ENCODE measurements at regions not wholly inside any gene's neighbourhood (a gene's known extent, or its start where the extent isn't known, plus 50 kb on each side); places are given as distances from the start of the nearest gene placed in this dataset.

- no peak for TF ChIP-seq EZH2 (IDR thresholded peaks at IDR 0.05; ENCODE audit: low read length)
- TF ChIP-seq CTCF (optimal IDR thresholded peaks at IDR 0.05 in 1 of 3, IDR thresholded peaks at IDR 0.05 in 1 of 3, conservative IDR thresholded peaks at IDR 0.05 in 1 of 3; ENCODE audit: extremely low read depth in 1 of 3, insufficient read depth in 2 of 3, low read length in 3 of 3), result no peak
- dilution Hi-C loops (cut with MboI; ENCODE audit: extremely low pct_ligation_motif_present, low sequenced_read_pairs), result no loop called here
- Histone ChIP-seq H3K4me3 (ENCODE audit: control insufficient read depth in 2 of 3, extremely low read depth in 1 of 3, insufficient read depth in 2 of 3, low read depth in 1 of 3, low read length in 3 of 3) (no peak overlapping the region), H3K9me3 (ENCODE audit: control insufficient read depth, low read depth, low read length) (no peaks in the 10 kb centered on the region), H2AFZ (ENCODE audit: control insufficient read depth, low read length) (no peak overlapping the region), H3K9me1 (ENCODE audit: control insufficient read depth, extremely low read depth, insufficient read depth, low read length) (no peaks in the 10 kb centered on the region), H3K79me2 (ENCODE audit: control insufficient read depth, insufficient read depth, low read length) (no peaks in the 10 kb centered on the region), H3K36me3 (ENCODE audit: control insufficient read depth in 2 of 2, extremely low read depth in 1 of 2, insufficient read depth in 2 of 2, low read length in 2 of 2) (no peaks in the 10 kb centered on the region), H3K27me3 (ENCODE audit: control insufficient read depth, extremely low read depth, insufficient read depth, low read length) (no peaks in the 10 kb centered on the region), H3K4me2 (ENCODE audit: control insufficient read depth, extremely low read depth, insufficient read depth, low read depth, low read length) (no peak overlapping the region), H4K20me1 (ENCODE audit: control insufficient read depth, extremely low read depth, insufficient read depth, low read length) (no peaks in the 10 kb centered on the region), H3K27ac (ENCODE audit: control insufficient read depth, insufficient read depth, low read length) (no peak overlapping the region), H3K9ac (ENCODE audit: control insufficient read depth, extremely low read depth, insufficient read depth, low read length) (no peak overlapping the region), H3K4me1 (ENCODE audit: control insufficient read depth, extremely low read depth, insufficient read depth, low read length) (no peaks in the 10 kb centered on the region)
- no peak for FAIRE-seq
- no peak for DNase-seq (ENCODE audit: low read depth, low spot score)
Observed at GRCh38 chr9:24286761-24287160, 258.9 kb downstream of the IZUMO3 start.

GRCh38 chr9:24258626-24259025 lies 287.1 kb downstream of the IZUMO3 start:
- Histone ChIP-seq H3K4me2 (ENCODE audit: control insufficient read depth, extremely low read depth, insufficient read depth, low read depth, low read length) (no peak overlapping the region), H3K27ac (ENCODE audit: control insufficient read depth, insufficient read depth, low read length) (no peak overlapping the region), H3K4me3 (ENCODE audit: control insufficient read depth in 2 of 3, extremely low read depth in 1 of 3, insufficient read depth in 2 of 3, low read depth in 1 of 3, low read length in 3 of 3) (no peak overlapping the region), H3K36me3 (ENCODE audit: control insufficient read depth in 2 of 2, extremely low read depth in 1 of 2, insufficient read depth in 2 of 2, low read length in 2 of 2) (no peaks in the 10 kb centered on the region), H3K9me1 (ENCODE audit: control insufficient read depth, extremely low read depth, insufficient read depth, low read length) (no peaks in the 10 kb centered on the region), H3K27me3 (ENCODE audit: control insufficient read depth, extremely low read depth, insufficient read depth, low read length) (no peaks in the 10 kb centered on the region), H3K9me3 (ENCODE audit: control insufficient read depth, low read depth, low read length) (no peaks in the 10 kb centered on the region), H3K4me1 (ENCODE audit: control insufficient read depth, extremely low read depth, insufficient read depth, low read length) (no peaks in the 10 kb centered on the region), H4K20me1 (ENCODE audit: control insufficient read depth, extremely low read depth, insufficient read depth, low read length) (no peaks in the 10 kb centered on the region), H3K79me2 (ENCODE audit: control insufficient read depth, insufficient read depth, low read length) (no peaks in the 10 kb centered on the region), H2AFZ (ENCODE audit: control insufficient read depth, low read length) (no peak overlapping the region), H3K9ac (ENCODE audit: control insufficient read depth, extremely low read depth, insufficient read depth, low read length) (no peak overlapping the region)
- FAIRE-seq, result no peak
- TF ChIP-seq EZH2 (IDR thresholded peaks at IDR 0.05; ENCODE audit: low read length) (no peak), CTCF (optimal IDR thresholded peaks at IDR 0.05 in 1 of 3, IDR thresholded peaks at IDR 0.05 in 1 of 3, conservative IDR thresholded peaks at IDR 0.05 in 1 of 3; ENCODE audit: extremely low read depth in 1 of 3, insufficient read depth in 2 of 3, low read length in 3 of 3) (no peak)
- dilution Hi-C loops (cut with MboI; ENCODE audit: extremely low pct_ligation_motif_present, low sequenced_read_pairs), result no loop called here
- no peak for DNase-seq (ENCODE audit: low read depth, low spot score)
